Fibroblast of lung (primary cell): ENCODE measurements at regions not wholly inside any gene's neighbourhood (a gene's known extent, or its start where the extent isn't known, plus 50 kb on each side); places are given as distances from the start of the nearest gene placed in this dataset.

Experiments used
- DNase-seq, 2 donors: peaks; one replicate each; pipeline versions ENCODE4 v3.0.0 to v3.0.0-alpha.2; 2010; ENCODE audit warnings: low read depth in 2 of 2
- H2AFZ ChIP-seq: 2 replicates; pipeline ENCODE4 v1.5.1; 2012; ENCODE audit warnings: low read length, control low read depth, inconsistent platforms
- H3K27ac ChIP-seq: 2 replicates; pipeline ENCODE4 v1.5.1; 2011; ENCODE audit warnings: low read length, control low read depth; ENCODE audit not compliant: insufficient read depth
- H3K27me3 ChIP-seq: 2 replicates; pipeline ENCODE4 v1.5.1; 2011; ENCODE audit warnings: mild to moderate bottlenecking, low read length; ENCODE audit not compliant: control insufficient read depth, insufficient read depth
- H3K36me3 ChIP-seq: 2 replicates; pipeline ENCODE4 v1.5.1; 2011; ENCODE audit warnings: low read length; ENCODE audit not compliant: control insufficient read depth, insufficient read depth
- H3K4me1 ChIP-seq: 2 replicates; pipeline ENCODE4 v1.5.1; 2011; ENCODE audit warnings: low read length; ENCODE audit not compliant: control insufficient read depth, insufficient read depth; ENCODE audit errors: extremely low read depth
- H3K4me2 ChIP-seq: 2 replicates; pipeline ENCODE4 v1.5.1; 2011; ENCODE audit warnings: low read length, control low read depth; ENCODE audit not compliant: insufficient read depth; ENCODE audit errors: extremely low read depth
- H3K4me3 ChIP-seq, 4 experiments: fragments of 200-600 bp in 1 of 4; sonication (generic) in 1 of 4; replicated peaks in 1 of 4; 2 replicates each; pipeline ENCODE4 v1.5.1; 2011 to 2016; ENCODE audit warnings: low read length in 4 of 4, low read depth in 3 of 4, mild to moderate bottlenecking in 3 of 4, control low read depth in 2 of 4, inconsistent platforms in 1 of 4, mixed read lengths in 1 of 4; ENCODE audit not compliant: insufficient read depth in 1 of 4; ENCODE audit errors: control extremely low read depth in 1 of 4
- H3K79me2 ChIP-seq: 2 replicates; pipeline ENCODE4 v1.5.1; 2012; ENCODE audit warnings: mild to moderate bottlenecking, low read length, inconsistent platforms; ENCODE audit not compliant: control insufficient read depth, insufficient read depth
- H3K9ac ChIP-seq: 2 replicates; pipeline ENCODE4 v1.5.1; 2011; ENCODE audit warnings: mild to moderate bottlenecking, low read length, control low read depth; ENCODE audit not compliant: insufficient read depth
- H3K9me3 ChIP-seq: 2 replicates; pipeline ENCODE4 v1.5.1; 2012; ENCODE audit warnings: low read depth, low read length; ENCODE audit not compliant: control insufficient read depth, insufficient read depth
- H4K20me1 ChIP-seq: 2 replicates; pipeline ENCODE4 v1.5.1; 2011; ENCODE audit warnings: low read length; ENCODE audit not compliant: control insufficient read depth, insufficient read depth; ENCODE audit errors: extremely low read depth
- EZH2 ChIP-seq: IDR thresholded peaks from 2 replicates; pipeline ENCODE4 v1.5.1; 2012; ENCODE audit warnings: low read length, control low read depth, mild to moderate bottlenecking; ENCODE audit errors: missing control alignments
- TF ChIP-seq, protein P1 (sequence below), 2 donors: IDR thresholded peaks in 1 of 2; conservative IDR thresholded peaks in 1 of 2; 1 replicate in 1 of 2; 2 replicates in 1 of 2; pipeline ENCODE4 v1.5.1; 2011 to 2012; ENCODE audit warnings: low read length in 2 of 2, control low read depth in 1 of 2, inconsistent platforms in 1 of 2, low read depth in 1 of 2, mild to moderate bottlenecking in 1 of 2

- Histone ChIP-seq H3K27ac (no peak overlapping the region), H4K20me1 (no peaks in the 10 kb centered on the region), H2AFZ (no peak overlapping the region), H3K27me3 (no peaks in the 10 kb centered on the region), H3K4me1 (no peaks in the 10 kb centered on the region), H3K9me3 (no peaks in the 10 kb centered on the region), H3K4me2 (no peak overlapping the region), H3K4me3 (no peak overlapping the region), H3K36me3 (no peaks in the 10 kb centered on the region), H3K79me2 (no peaks in the 10 kb centered on the region), H3K9ac (no peak overlapping the region)
- TF ChIP-seq, protein P1, sequence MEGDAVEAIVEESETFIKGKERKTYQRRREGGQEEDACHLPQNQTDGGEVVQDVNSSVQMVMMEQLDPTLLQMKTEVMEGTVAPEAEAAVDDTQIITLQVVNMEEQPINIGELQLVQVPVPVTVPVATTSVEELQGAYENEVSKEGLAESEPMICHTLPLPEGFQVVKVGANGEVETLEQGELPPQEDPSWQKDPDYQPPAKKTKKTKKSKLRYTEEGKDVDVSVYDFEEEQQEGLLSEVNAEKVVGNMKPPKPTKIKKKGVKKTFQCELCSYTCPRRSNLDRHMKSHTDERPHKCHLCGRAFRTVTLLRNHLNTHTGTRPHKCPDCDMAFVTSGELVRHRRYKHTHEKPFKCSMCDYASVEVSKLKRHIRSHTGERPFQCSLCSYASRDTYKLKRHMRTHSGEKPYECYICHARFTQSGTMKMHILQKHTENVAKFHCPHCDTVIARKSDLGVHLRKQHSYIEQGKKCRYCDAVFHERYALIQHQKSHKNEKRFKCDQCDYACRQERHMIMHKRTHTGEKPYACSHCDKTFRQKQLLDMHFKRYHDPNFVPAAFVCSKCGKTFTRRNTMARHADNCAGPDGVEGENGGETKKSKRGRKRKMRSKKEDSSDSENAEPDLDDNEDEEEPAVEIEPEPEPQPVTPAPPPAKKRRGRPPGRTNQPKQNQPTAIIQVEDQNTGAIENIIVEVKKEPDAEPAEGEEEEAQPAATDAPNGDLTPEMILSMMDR (conservative IDR thresholded peaks at IDR 0.05 in 1 of 2, IDR thresholded peaks at IDR 0.05 in 1 of 2; ENCODE audit: low read depth in 1 of 2, low read length in 2 of 2) = no peak
- no peak for TF ChIP-seq EZH2
- no peak for DNase-seq
Observed at GRCh38 chr1:97017895-97018294, 296.3 kb downstream of the PTBP2 start.
